DMS53 (cell line): ENCODE measurements at regions not wholly inside any gene's neighbourhood (a gene's known extent, or its start where the extent isn't known, plus 50 kb on each side); places are given as distances from the start of the nearest gene placed in this dataset.
A peak's percentile ranks its signal among the peaks of the same experiment; 100 is the strongest.

Source experiments
- DNase-seq: peaks from one replicate; lab custom pipeline; 2025; lab: John Stamatoyannopoulos, UW

- DNase-seq, result no peak
Observed at GRCh38 chr2:6410313-6410712, 455.4 kb downstream of the CMPK2 start.

GRCh38 chr2:6412533-6413091 lies 453.1 kb downstream of the CMPK2 start:
- DNase-seq, result peak; percentile 36

- DNase-seq, result no peak
Observed at GRCh38 chr2:6417050-6417449, 448.7 kb downstream of the CMPK2 start.

- DNase-seq, result no peak
Observed at GRCh38 chr2:6418291-6418690, 447.4 kb downstream of the CMPK2 start.

- DNase-seq, result peak; percentile 5
Observed at GRCh38 chr2:6421138-6421730, 444.5 kb downstream of the CMPK2 start.

GRCh38 chr2:6421888-6422287 lies 443.8 kb downstream of the CMPK2 start:
- DNase-seq, result no peak

- no peak for DNase-seq
Observed at GRCh38 chr2:6423157-6423556, 442.6 kb downstream of the CMPK2 start.

GRCh38 chr2:6423944-6424343 lies 441.8 kb downstream of the CMPK2 start:
- no peak for DNase-seq

GRCh38 chr2:6425032-6425431 lies 440.7 kb downstream of the CMPK2 start:
- DNase-seq, result no peak

- DNase-seq, result no peak
Observed at GRCh38 chr2:6429210-6429986, 436.3 kb downstream of the CMPK2 start.

- no peak for DNase-seq
Observed at GRCh38 chr2:6434438-6434837, 431.3 kb downstream of the CMPK2 start.

- no peak for DNase-seq
Observed at GRCh38 chr2:6441800-6442199, 423.9 kb downstream of the CMPK2 start.

- DNase-seq, result no peak
Observed at GRCh38 chr2:6442252-6442985, 423.3 kb downstream of the CMPK2 start.

GRCh38 chr2:6443061-6443823 lies 422.5 kb downstream of the CMPK2 start:
- DNase-seq, result no peak

GRCh38 chr2:6444514-6444913 lies 421.2 kb downstream of the CMPK2 start:
- DNase-seq, result no peak

GRCh38 chr2:6445156-6445555 lies 420.6 kb downstream of the CMPK2 start:
- DNase-seq, result no peak

GRCh38 chr2:6446938-6447608 lies 418.6 kb downstream of the CMPK2 start:
- no peak for DNase-seq

GRCh38 chr2:6448893-6449292 lies 416.8 kb downstream of the CMPK2 start:
- no peak for DNase-seq

- DNase-seq, result no peak
Observed at GRCh38 chr2:6449343-6449742, 416.4 kb downstream of the CMPK2 start.

- peak; percentile 24 for DNase-seq
Observed at GRCh38 chr2:6452702-6453481, 412.8 kb downstream of the CMPK2 start.
